GM10266 (cell line): ENCODE measurements at regions not wholly inside any gene's neighbourhood (a gene's known extent, or its start where the extent isn't known, plus 50 kb on each side); places are given as distances from the start of the nearest gene placed in this dataset.

ENCODE experiments used
- DNase-seq: peaks from one replicate; pipeline ENCODE4 v3.0.0; 2012; ENCODE audit errors: extremely low spot score
- CTCF ChIP-seq: IDR thresholded peaks from 2 replicates; pipeline ENCODE4 v1.5.1; 2012; ENCODE audit warnings: mild to moderate bottlenecking, low read depth; ENCODE audit not compliant: control insufficient read depth, insufficient read depth; ENCODE audit errors: missing control alignments

- TF ChIP-seq CTCF = no peak
- DNase-seq = no peak
Observed at GRCh38 chr14:97506626-97507025, 709.4 kb downstream of the VRK1 start.

GRCh38 chr14:97513891-97514290 lies 716.7 kb downstream of the VRK1 start:
- DNase-seq = no peak
- no peak for TF ChIP-seq CTCF

- DNase-seq = no peak
Observed at GRCh38 chr14:97517566-97518234, 720.5 kb downstream of the VRK1 start.

GRCh38 chr14:97523936-97524335 lies 726.8 kb downstream of the VRK1 start:
- TF ChIP-seq CTCF = no peak
- no peak for DNase-seq

More at GRCh38 chr14:97517566-97518234, 720.5 kb downstream of the VRK1 start:
- TF ChIP-seq CTCF = no peak

DNA sequence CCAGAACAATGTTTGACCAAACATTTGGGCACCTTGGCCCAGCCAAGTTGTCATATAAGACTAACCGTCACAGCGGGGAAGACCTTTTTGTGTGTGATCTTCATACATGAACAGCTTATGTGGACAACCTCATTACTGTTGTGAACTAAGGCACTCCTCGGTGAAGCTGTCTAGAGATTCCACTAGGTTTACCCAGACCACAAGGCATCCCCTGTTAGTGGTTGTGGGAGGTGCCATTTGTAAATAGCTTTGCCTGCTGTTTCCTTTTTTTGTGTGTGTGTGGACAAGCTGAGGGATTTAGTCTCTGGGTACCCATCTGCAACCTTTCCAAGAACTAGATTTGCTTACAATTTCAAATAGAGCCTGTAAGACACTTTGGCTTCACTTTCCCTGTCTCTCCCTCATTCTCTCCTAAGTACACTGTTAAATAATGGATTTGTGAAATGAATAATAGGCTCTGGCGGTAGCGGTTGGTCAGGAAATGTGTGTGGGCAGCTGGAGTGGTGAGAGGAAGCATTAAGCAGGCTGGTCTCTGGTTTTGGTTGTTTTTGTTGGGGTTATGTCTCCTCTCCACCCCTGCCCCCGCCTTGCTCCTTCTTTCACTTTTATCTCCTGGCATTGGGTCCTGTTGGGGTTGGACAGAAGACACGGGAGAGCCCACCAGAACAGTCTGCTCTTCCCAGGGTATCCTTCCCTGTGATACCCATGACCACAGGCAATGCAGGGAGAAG lies 727.6 kb downstream of the VRK1 start:
- no peak for DNase-seq
- TF ChIP-seq CTCF = no peak

DNA sequence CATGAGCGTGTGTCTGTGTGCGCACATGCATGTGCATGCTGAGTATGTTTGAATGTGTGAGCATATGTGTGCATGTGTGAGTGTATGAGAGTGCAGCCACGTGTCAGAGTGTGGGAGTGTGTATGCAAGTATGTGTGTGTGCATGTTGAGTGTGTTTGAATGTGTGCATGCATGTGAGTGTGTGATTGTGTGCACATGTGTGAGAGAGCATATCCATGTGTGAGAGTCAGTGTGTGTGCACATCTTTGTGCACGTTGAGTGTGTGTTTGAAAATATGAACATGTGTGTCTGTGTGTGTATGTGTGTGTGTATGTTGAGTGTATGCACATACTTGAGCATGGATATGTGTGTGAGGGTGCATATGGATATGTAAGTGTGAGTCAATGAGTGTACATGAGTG lies 730.8 kb downstream of the VRK1 start:
- DNase-seq = no peak
- no peak for TF ChIP-seq CTCF

- DNase-seq = no peak
- no peak for TF ChIP-seq CTCF
Observed at GRCh38 chr14:97532052-97532451, 734.9 kb downstream of the VRK1 start.
